ENCODE measurements at regions not wholly inside any gene's neighbourhood (a gene's known extent, or its start where the extent isn't known, plus 50 kb on each side); places are given as distances from the start of the nearest gene placed in this dataset.

DNA sequence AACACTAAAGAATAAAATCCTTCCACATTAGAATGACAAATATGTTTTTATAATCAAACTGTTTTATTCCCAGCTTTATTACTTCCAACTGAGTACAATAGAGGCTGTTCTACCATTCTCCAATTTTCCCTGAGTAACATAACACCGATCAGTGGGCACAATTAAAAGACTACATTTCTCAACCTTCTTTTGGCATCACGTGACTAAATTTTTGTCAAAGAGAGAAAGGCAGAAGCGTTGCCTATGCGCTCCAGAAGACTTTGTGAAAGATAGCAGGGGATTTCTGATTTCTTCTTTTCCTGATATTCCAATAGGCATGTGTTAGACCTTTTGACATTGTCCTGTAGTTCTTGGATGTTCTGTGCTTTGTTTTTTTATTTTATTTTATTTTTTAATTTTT, 1705.6 kb upstream of the PCDH7 start:
- ChIA-PET CTCF (no interaction called here), POLR2A (no interaction called here)
- DNase-seq (no peak), ATAC-seq (ENCODE audit: poor library complexity) (no peak)
- H3K27ac ChIP-seq (ENCODE audit: low read depth in 1 of 2, low read length in 2 of 2): no peak overlapping the region
- no peaks in the 10 kb centered on the region for H3K36me3 Mint-ChIP-seq (ENCODE audit: low read depth)
- no peaks in the 10 kb centered on the region for H3K4me1 ChIP-seq (ENCODE audit: insufficient read depth, low read length)
- TF ChIP-seq, protein P1, sequence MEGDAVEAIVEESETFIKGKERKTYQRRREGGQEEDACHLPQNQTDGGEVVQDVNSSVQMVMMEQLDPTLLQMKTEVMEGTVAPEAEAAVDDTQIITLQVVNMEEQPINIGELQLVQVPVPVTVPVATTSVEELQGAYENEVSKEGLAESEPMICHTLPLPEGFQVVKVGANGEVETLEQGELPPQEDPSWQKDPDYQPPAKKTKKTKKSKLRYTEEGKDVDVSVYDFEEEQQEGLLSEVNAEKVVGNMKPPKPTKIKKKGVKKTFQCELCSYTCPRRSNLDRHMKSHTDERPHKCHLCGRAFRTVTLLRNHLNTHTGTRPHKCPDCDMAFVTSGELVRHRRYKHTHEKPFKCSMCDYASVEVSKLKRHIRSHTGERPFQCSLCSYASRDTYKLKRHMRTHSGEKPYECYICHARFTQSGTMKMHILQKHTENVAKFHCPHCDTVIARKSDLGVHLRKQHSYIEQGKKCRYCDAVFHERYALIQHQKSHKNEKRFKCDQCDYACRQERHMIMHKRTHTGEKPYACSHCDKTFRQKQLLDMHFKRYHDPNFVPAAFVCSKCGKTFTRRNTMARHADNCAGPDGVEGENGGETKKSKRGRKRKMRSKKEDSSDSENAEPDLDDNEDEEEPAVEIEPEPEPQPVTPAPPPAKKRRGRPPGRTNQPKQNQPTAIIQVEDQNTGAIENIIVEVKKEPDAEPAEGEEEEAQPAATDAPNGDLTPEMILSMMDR (IDR thresholded peaks at IDR 0.05): no peak
- no peaks in the 10 kb centered on the region for H3K36me3 ChIP-seq (ENCODE audit: insufficient read depth, low read length)
- H3K9me3 ChIP-seq (ENCODE audit: control insufficient read depth in 1 of 2, insufficient read depth in 1 of 2, low read length in 2 of 2): no peaks in the 10 kb centered on the region
- H3K27ac Mint-ChIP-seq: no peak overlapping the region
- intact Hi-C loops (cut with DNase I, micrococcal nuclease): no loop called here
- H3K4me3 Mint-ChIP-seq: no peak overlapping the region
- no peaks in the 10 kb centered on the region for H3K27me3 ChIP-seq (ENCODE audit: control insufficient read depth in 1 of 2, insufficient read depth in 2 of 2, low read length in 2 of 2)
- no peaks in the 10 kb centered on the region for H3K4me1 Mint-ChIP-seq (ENCODE audit: low read depth)
- peaks cover 11% of the 10 kb centered on the region for H3K9me3 Mint-ChIP-seq
- H3K27me3 Mint-ChIP-seq: no peaks in the 10 kb centered on the region
- no peak overlapping the region for H3K4me3 ChIP-seq (ENCODE audit: low read length)

DNA sequence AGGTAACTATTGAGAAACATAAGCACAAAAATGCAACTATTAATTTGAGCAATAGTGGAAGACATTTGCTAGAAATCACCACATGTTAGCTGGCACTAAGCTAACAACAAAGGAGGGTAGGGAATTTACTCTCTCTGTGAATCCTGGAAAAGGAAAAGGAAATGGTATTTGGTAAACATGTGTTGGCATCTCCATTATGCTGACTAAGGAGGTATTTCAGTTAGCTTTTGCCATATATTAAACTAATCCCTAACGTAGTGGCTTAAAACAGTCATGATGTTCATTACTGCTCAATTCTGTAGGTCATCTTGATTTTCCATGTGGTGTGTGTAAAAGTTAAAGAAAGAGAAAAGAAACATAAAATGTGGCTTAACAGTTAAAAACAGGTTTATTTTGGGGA, 1686.5 kb upstream of the PCDH7 start:
- no peaks in the 10 kb centered on the region for H3K27me3 Mint-ChIP-seq
- H3K27me3 ChIP-seq (ENCODE audit: control insufficient read depth in 1 of 2, insufficient read depth in 2 of 2, low read length in 2 of 2): no peaks in the 10 kb centered on the region
- H3K4me3 Mint-ChIP-seq: no peak overlapping the region
- POLR2A ChIA-PET: no interaction called here
- no peaks in the 10 kb centered on the region for H3K36me3 Mint-ChIP-seq (ENCODE audit: low read depth)
- DNase-seq: no peak
- TF ChIP-seq, protein P1 (IDR thresholded peaks at IDR 0.05): no peak
- no peaks in the 10 kb centered on the region for H3K4me1 Mint-ChIP-seq (ENCODE audit: low read depth)
- peaks cover 18% of the 10 kb centered on the region for H3K9me3 Mint-ChIP-seq
- intact Hi-C loops (cut with DNase I, micrococcal nuclease): no loop called here
- ATAC-seq (ENCODE audit: poor library complexity): no peak
- no peak overlapping the region for H3K27ac Mint-ChIP-seq
- no peaks in the 10 kb centered on the region for H3K4me1 ChIP-seq (ENCODE audit: insufficient read depth, low read length)
- no peaks in the 10 kb centered on the region for H3K36me3 ChIP-seq (ENCODE audit: insufficient read depth, low read length)
- CTCF ChIA-PET: no interaction called here
- peaks cover 3 to 5% of the 10 kb centered on the region in 2 experiments for H3K9me3 ChIP-seq (ENCODE audit: control insufficient read depth in 1 of 2, insufficient read depth in 1 of 2, low read length in 2 of 2)
- H3K27ac ChIP-seq (ENCODE audit: low read depth in 1 of 2, low read length in 2 of 2): no peak overlapping the region
- H3K4me3 ChIP-seq (ENCODE audit: low read length): no peak overlapping the region

DNA sequence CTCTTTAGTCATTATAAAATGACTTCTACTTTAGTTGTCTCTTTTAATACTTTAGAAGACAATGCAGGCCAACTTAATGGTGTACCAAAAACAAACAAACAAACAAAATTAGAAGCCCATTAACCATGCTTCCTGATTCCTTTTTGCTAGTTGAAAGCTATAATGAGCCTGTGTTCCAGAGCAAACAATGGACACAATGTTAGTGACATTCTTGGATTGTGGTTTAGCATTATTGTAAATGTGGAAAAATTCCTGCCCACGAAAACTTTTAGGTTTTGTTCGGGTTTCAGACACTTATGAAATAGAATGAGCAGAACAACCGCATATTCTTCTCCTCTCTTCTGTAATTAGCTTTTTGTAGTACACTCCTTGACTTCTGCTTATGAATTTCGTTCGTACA, 1682.7 kb upstream of the PCDH7 start:
- Mint-ChIP-seq H3K27me3 (no peaks in the 10 kb centered on the region), H3K4me1 (ENCODE audit: low read depth) (no peaks in the 10 kb centered on the region), H3K27ac (no peak overlapping the region), H3K9me3 (peaks cover 15% of the 10 kb centered on the region), H3K4me3 (no peak overlapping the region), H3K36me3 (ENCODE audit: low read depth) (no peaks in the 10 kb centered on the region)
- CTCF ChIA-PET: no interaction called here
- Histone ChIP-seq H3K27me3 (ENCODE audit: control insufficient read depth in 1 of 2, insufficient read depth in 2 of 2, low read length in 2 of 2) (no peaks in the 10 kb centered on the region), H3K27ac (ENCODE audit: low read depth in 1 of 2, low read length in 2 of 2) (no peak overlapping the region), H3K4me3 (ENCODE audit: low read length) (no peak overlapping the region), H3K4me1 (ENCODE audit: insufficient read depth, low read length) (no peaks in the 10 kb centered on the region), H3K9me3 (ENCODE audit: control insufficient read depth in 1 of 2, insufficient read depth in 1 of 2, low read length in 2 of 2) (peaks cover 3 to 5% of the 10 kb centered on the region in 2 experiments), H3K36me3 (ENCODE audit: insufficient read depth, low read length) (no peaks in the 10 kb centered on the region)
- ATAC-seq (ENCODE audit: poor library complexity): no peak
- intact Hi-C loops (cut with DNase I, micrococcal nuclease): no loop called here
- TF ChIP-seq, protein P1 (IDR thresholded peaks at IDR 0.05): no peak
- POLR2A ChIA-PET: no interaction called here
- no peak for DNase-seq

All from CD4-positive, alpha-beta T cell (primary cell).